IPS-20b (cell line): ENCODE measurements at regions not wholly inside any gene's neighbourhood (a gene's known extent, or its start where the extent isn't known, plus 50 kb on each side); places are given as distances from the start of the nearest gene placed in this dataset.
"Not testable (repeated sequence)": the region's sequence is repeated elsewhere in the genome, so short reads cannot be mapped to it uniquely, and the experiment has no call there.

ENCODE experiments used
- H3K27ac ChIP-seq: one replicate; pipeline ENCODE4 v1.5.1; 2013; ENCODE audit warnings: low read length
- H3K27me3 ChIP-seq: 2 replicates; pipeline ENCODE4 v1.6.1; 2013; ENCODE audit warnings: mild to moderate bottlenecking, low read length, inconsistent platforms; ENCODE audit not compliant: insufficient read depth
- H3K36me3 ChIP-seq: 2 replicates; pipeline ENCODE4 v1.6.1; 2013; ENCODE audit warnings: low read depth, mild to moderate bottlenecking, inconsistent platforms, low read length, moderate library complexity; ENCODE audit not compliant: insufficient read depth
- H3K4me1 ChIP-seq: 2 replicates; pipeline ENCODE4 v1.6.1; 2013; ENCODE audit warnings: mild to moderate bottlenecking, control low read depth, inconsistent platforms, low read length, moderate library complexity; ENCODE audit not compliant: insufficient read depth
- H3K4me3 ChIP-seq: 2 replicates; pipeline ENCODE4 v1.5.1; 2013; ENCODE audit warnings: mild to moderate bottlenecking, low read length, inconsistent platforms
- H3K9ac ChIP-seq: 2 replicates; pipeline ENCODE4 v1.6.1; 2013; ENCODE audit warnings: low read depth, mild to moderate bottlenecking, inconsistent platforms, low read length, moderate library complexity
- H3K9me3 ChIP-seq: 2 replicates; pipeline ENCODE4 v1.6.1; 2013; ENCODE audit warnings: mild to moderate bottlenecking, low read depth, low read length, inconsistent platforms; ENCODE audit not compliant: insufficient read depth

GRCh38 chr7:119964065-119964464 is 308.9 kb upstream of the KCND2 start:
- Histone ChIP-seq H3K9ac (no peak overlapping the region), H3K4me3 (no peak overlapping the region), H3K27ac (no peak overlapping the region)

GRCh38 chr7:119964788-119965542 is 308.0 kb upstream of the KCND2 start:
- Histone ChIP-seq H3K9ac (no peak overlapping the region), H3K9me3 (no peaks in the 10 kb centered on the region), H3K27me3 (no peaks in the 10 kb centered on the region), H3K27ac (no peak overlapping the region), H3K4me1 (no peaks in the 10 kb centered on the region), H3K4me3 (no peak overlapping the region), H3K36me3 (no peaks in the 10 kb centered on the region)

More at GRCh38 chr7:119964065-119964464, 308.9 kb upstream of the KCND2 start:
- Histone ChIP-seq H3K27me3 (no peaks in the 10 kb centered on the region), H3K9me3 (no peaks in the 10 kb centered on the region), H3K36me3 (no peaks in the 10 kb centered on the region), H3K4me1 (no peaks in the 10 kb centered on the region)

GRCh38 chr7:119967221-119967620 is 305.8 kb upstream of the KCND2 start:
- no peaks in the 10 kb centered on the region for H3K4me1 ChIP-seq
- no peaks in the 10 kb centered on the region for H3K36me3 ChIP-seq
- no peak overlapping the region for H3K27ac ChIP-seq
- no peak overlapping the region for H3K4me3 ChIP-seq
- no peak overlapping the region for H3K9ac ChIP-seq
- no peaks in the 10 kb centered on the region for H3K27me3 ChIP-seq
- no peaks in the 10 kb centered on the region for H3K9me3 ChIP-seq

- H3K4me1 ChIP-seq, H3K27ac ChIP-seq, H3K36me3 ChIP-seq, H3K27me3 ChIP-seq, H3K9me3 ChIP-seq, H3K4me3 ChIP-seq, H3K9ac ChIP-seq: not testable (repeated sequence)
Observed at GRCh38 chr7:119968411-119968810, 304.6 kb upstream of the KCND2 start.

GRCh38 chr7:119969054-119969453 is 303.9 kb upstream of the KCND2 start:
- H3K36me3 ChIP-seq: no peaks in the 10 kb centered on the region
- H3K9ac ChIP-seq: no peak overlapping the region
- no peaks in the 10 kb centered on the region for H3K4me1 ChIP-seq
- no peaks in the 10 kb centered on the region for H3K9me3 ChIP-seq
- no peak overlapping the region for H3K4me3 ChIP-seq
- no peaks in the 10 kb centered on the region for H3K27me3 ChIP-seq
- H3K27ac ChIP-seq: no peak overlapping the region

- Histone ChIP-seq H3K27me3 (no peaks in the 10 kb centered on the region), H3K36me3 (no peaks in the 10 kb centered on the region), H3K4me3 (no peak overlapping the region), H3K9me3 (no peaks in the 10 kb centered on the region), H3K9ac (no peak overlapping the region), H3K27ac (no peak overlapping the region), H3K4me1 (no peaks in the 10 kb centered on the region)
Observed at GRCh38 chr7:119969763-119970162, 303.2 kb upstream of the KCND2 start.

- Histone ChIP-seq H3K9me3 (no peaks in the 10 kb centered on the region), H3K27ac (no peak overlapping the region), H3K4me1 (no peaks in the 10 kb centered on the region), H3K4me3 (no peak overlapping the region), H3K9ac (no peak overlapping the region), H3K36me3 (no peaks in the 10 kb centered on the region), H3K27me3 (no peaks in the 10 kb centered on the region)
Observed at GRCh38 chr7:119974972-119975371, 298.0 kb upstream of the KCND2 start.

GRCh38 chr7:119982884-119983283 is 290.1 kb upstream of the KCND2 start:
- H3K27me3 ChIP-seq: no peaks in the 10 kb centered on the region
- no peaks in the 10 kb centered on the region for H3K4me1 ChIP-seq
- no peaks in the 10 kb centered on the region for H3K36me3 ChIP-seq
- no peak overlapping the region for H3K27ac ChIP-seq
- no peaks in the 10 kb centered on the region for H3K9me3 ChIP-seq
- H3K4me3 ChIP-seq: no peak overlapping the region
- no peak overlapping the region for H3K9ac ChIP-seq

- H3K9me3 ChIP-seq: no peaks in the 10 kb centered on the region
- H3K27me3 ChIP-seq: no peaks in the 10 kb centered on the region
- no peaks in the 10 kb centered on the region for H3K36me3 ChIP-seq
- H3K4me3 ChIP-seq: no peak overlapping the region
- H3K9ac ChIP-seq: no peak overlapping the region
- H3K4me1 ChIP-seq: no peaks in the 10 kb centered on the region
- no peak overlapping the region for H3K27ac ChIP-seq
Observed at GRCh38 chr7:119983468-119983867, 289.5 kb upstream of the KCND2 start.

- Histone ChIP-seq H3K4me3 (no peak overlapping the region), H3K36me3 (no peaks in the 10 kb centered on the region), H3K4me1 (no peaks in the 10 kb centered on the region), H3K9me3 (no peaks in the 10 kb centered on the region), H3K9ac (no peak overlapping the region), H3K27ac (no peak overlapping the region), H3K27me3 (no peaks in the 10 kb centered on the region)
Observed at GRCh38 chr7:119984247-119984646, 288.7 kb upstream of the KCND2 start.

- Histone ChIP-seq H3K4me3 (no peak overlapping the region), H3K27ac (no peak overlapping the region), H3K4me1 (no peaks in the 10 kb centered on the region), H3K36me3 (no peaks in the 10 kb centered on the region), H3K9me3 (no peaks in the 10 kb centered on the region), H3K9ac (no peak overlapping the region), H3K27me3 (no peaks in the 10 kb centered on the region)
Observed at GRCh38 chr7:119988401-119988800, 284.6 kb upstream of the KCND2 start.

GRCh38 chr7:119994928-119995327 is 278.0 kb upstream of the KCND2 start:
- Histone ChIP-seq H3K4me1 (no peaks in the 10 kb centered on the region), H3K27ac (no peak overlapping the region), H3K9ac (no peak overlapping the region), H3K36me3 (no peaks in the 10 kb centered on the region), H3K4me3 (no peak overlapping the region), H3K9me3 (no peaks in the 10 kb centered on the region), H3K27me3 (no peaks in the 10 kb centered on the region)
